GOT3 (cell line): ENCODE measurements at regions not wholly inside any gene's neighbourhood (a gene's known extent, or its start where the extent isn't known, plus 50 kb on each side); places are given as distances from the start of the nearest gene placed in this dataset.

Experiments
- DNase-seq: peaks from one replicate; lab custom pipeline; 2025; ENCODE audit warnings: mixed read lengths; lab: John Stamatoyannopoulos, UW

DNA sequence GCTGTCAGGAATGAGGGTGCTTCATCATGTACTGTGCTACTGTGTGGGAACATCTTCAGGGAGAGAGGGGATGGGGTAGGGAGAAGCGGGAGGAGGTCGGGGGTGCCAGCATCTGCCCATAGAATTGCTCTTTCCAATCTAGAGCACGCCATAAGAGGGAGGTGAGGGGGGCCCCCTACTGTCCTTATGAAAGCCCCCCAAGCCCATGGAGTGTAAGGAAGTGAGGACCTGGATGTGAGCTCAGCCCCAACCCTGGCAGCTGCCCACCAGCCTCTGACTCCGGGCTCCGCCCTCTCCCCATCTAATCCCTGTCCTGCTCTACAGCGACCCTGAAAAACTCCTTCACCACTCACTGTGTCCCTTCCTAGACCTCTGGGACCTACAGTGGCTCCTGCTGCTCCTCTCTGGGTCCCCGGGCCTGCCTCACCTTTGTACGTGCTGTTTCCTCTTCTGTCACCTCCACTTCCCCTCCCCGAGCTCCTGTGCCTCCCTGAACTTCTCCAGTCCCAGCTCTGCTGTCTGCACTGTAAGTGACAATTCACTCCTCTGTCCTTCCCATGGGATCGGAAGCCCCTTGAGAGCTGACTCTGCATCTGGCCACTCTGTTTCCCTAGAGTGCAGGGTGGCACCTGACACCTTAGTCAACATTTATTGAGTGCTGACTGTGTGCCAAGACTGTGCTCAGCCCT lies 269.4 kb downstream of the PTPRU start:
- no peak for DNase-seq

- DNase-seq = no peak
Observed at GRCh38 chr1:29504709-29505410, 268.5 kb downstream of the PTPRU start.

DNA sequence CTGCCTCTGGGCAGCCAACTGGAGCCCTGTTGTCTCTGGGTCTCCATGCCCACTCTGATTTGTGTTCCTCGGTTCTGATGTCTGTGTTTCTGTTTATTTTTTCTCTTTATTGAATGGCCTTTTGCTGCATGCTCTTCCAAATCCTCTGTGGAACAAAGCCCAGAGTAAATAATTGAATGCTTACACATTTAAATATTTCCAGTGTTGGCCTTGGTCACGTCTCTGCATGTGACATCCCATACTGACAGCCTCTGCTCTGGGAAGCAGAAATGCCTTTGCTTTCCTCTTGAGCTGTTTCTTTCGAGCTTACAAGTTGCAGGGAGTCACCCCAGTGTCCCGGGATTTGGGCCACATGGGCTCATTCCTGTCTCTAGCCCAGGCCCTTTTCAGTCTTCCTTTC lies 267.9 kb downstream of the PTPRU start:
- DNase-seq = no peak

- no peak for DNase-seq
Observed at GRCh38 chr1:29502911-29503840, 266.9 kb downstream of the PTPRU start.

DNA sequence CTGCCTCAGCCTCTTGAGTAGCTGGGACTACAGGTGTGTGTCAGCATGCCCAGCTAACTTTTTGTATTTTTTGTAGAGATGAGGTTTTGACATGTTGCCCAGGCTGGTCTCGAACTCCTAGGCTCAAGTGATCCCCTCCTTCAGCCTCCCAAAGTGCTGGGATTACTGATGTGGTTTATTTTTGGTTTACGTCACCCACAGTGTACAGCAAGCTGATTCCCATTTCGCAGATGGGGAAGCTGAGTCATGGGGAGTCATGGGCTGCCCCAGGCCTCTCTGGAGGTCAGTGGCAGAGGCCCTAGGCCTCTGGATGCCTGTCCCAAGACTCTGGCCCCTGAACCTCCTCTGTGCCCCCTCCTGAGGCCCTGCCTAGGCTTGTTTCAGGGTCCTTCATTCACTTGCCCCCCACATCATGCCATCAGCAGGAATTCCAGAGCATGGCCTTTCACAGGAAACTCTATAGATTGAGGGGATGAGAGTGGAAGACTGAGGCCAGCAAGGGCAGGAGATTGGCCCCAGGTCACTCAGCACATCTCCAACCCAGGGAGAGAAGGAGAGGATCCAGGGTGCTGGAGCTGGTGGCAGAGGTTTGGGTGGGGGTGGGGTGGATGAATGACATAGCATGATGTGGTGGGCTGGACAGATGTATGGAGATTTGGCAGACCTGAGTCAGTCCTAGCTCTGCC lies 266.0 kb downstream of the PTPRU start:
- no peak for DNase-seq

DNA sequence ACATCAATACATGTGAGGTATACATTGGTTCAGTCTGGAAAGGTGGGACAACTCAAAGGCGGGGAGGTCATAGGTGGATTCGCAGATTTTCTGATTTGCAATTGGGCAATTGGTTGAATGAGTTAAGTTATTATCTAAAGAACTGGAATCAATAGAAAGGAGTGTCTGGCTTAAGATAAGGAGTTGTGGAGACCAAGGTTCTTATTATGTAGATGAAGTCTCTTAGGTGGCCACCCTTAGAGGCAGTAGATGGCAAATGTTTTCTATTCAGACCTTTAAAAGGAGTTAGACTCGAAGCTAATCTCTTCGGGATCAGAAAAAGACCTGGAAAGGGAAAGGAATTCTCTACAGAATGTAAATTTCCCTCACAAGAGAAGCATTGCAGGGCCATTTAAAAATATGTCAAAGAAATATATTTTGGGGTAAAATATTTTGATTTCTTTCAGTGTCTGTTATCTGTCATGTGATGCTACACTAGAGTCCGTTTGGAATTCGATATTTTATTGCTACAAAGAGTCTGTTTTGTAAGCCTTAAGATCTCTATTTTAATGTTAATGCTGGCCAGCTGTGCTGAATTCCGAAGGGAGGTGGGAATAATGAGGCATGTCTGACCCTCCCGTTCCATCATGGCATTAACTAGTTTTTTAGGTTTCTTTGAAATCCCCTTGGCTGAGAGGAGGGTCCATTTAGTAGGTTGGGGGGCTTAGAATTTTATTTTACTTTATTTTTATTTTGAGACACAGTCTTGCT lies 265.1 kb downstream of the PTPRU start:
- no peak for DNase-seq

- no peak for DNase-seq
Observed at GRCh38 chr1:29500651-29501050, 264.3 kb downstream of the PTPRU start.

- no peak for DNase-seq
Observed at GRCh38 chr1:29500041-29500440, 263.7 kb downstream of the PTPRU start.

- no peak for DNase-seq
Observed at GRCh38 chr1:29499104-29499650, 262.9 kb downstream of the PTPRU start.

DNA sequence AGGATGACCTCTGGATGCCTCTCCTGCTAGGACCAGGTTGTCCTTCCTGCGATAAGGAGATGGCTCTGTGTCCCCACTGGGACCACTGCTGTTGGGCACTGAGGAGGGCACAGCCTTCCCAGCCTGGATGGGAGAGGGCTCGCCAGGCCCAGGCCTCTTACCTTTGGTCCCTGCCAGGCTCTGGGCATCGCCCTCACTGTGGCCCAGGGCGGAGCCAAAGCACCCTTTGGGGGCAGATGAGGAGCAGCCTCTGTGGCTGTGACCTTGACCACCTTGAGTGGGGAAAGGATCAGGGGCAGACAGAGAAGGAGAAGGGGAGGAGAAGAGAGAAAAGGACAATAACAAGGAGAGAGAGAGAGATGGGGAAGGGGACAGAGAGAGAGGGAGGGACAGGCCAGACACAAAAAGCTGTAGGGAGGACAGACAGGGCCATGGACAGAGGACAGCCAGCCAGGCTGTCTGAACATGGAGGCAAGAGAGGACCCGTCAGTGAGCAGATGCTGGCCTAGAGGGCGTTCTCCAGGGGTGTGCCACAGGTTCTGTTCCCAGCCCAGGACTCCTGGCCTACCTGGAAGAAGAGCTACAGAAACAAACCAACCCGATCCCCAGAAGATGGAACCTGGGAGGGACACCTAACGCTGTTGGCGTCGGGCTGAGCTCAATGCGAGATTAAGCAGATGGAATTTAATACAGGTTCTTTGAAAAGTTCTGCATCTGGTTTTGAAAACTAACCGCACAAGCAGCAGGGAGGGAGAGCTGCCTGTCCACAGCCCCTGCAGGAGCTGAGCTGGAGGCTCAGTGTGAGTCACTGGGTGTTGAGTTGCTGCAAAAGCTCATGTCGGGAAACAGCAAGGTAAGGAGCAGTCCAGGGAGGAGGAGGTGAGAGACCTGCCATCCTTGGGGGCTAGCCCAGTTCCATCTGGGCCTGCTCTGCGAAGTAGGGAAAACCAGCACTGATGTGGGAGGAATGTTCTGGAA lies 262.1 kb downstream of the PTPRU start:
- no peak for DNase-seq

DNA sequence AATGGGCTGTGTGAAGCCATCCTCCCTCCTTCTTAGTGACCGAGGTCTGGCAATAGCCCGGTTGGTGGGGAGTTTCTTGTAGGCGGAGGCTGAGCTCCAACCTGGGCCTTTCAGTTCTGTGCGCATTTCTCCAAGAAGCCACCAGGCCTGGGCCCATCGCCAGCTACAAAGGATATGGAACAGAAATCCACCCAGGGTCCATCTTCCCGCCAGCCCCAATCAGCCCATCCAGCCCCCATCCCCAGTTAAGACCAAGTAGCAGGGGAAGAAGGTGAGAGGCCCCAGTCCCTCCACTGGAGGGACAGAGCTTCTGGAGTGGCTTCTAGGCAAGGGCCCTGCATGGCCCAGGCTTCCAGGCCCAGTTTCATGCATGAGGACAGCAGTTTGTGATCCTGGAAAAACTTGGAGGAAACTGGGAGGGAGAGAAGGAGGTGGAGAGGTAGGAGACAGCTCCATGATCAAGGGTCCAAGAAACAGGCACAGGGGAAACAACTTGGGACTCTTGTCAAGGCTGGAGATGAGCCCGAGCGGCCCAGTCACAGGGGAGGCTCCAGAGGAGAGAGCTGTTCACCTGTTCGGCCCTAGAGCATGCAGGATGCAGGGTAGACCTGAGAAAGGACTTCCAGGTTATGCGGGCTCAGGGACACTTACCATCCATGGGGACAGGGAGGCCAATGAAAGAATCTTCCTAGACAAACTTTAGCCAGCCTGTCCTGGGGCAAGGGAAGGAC lies 261.2 kb downstream of the PTPRU start:
- DNase-seq = no peak

- DNase-seq = no peak
Observed at GRCh38 chr1:29496701-29497100, 260.4 kb downstream of the PTPRU start.

GRCh38 chr1:29490204-29490934 lies 254.0 kb downstream of the PTPRU start:
- DNase-seq = no peak

DNA sequence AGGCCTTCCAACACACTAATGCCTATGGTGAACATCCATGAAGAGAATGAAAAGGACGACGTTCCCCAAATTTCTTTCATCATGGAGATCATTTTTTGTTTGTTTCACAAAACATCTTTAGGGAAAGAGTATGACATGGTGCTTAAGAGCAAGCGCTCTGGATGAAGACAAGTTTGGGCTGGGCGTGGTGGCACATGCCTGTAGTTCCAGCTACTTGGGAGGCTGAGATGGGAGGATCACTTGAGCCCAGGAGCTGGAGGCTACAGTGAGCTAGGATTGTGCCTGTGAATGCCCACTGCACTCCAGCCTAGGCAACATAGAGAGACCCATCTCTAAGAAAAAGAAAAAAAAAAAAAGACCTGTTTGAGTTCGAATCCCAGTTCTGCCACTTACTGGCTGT lies 253.1 kb downstream of the PTPRU start:
- no peak for DNase-seq

DNA sequence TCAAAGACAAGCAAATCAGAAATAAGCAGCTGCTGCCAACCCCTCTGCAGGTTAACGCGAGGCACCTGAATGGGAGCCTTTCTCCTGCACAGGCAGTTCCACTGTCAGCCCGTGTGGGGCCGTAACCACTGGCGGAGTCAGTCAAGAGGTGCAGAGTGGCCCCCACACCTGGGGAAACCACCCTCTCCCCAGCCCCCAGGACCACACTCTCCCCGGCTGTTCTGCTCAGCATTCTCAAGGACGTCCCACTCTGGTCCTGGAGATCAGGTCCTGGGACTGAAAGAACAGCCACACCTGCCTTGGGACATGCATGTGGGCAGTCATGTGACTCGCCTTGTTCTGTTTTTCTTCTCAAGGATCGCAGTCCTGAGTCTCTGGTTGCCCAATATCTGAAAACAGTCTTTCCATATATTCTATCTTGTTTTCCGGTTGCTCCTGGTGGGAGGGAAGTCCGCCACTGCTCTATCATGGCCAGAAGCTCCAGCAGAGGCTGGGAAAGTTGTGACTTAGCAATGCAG lies 252.5 kb downstream of the PTPRU start:
- no peak for DNase-seq

DNA sequence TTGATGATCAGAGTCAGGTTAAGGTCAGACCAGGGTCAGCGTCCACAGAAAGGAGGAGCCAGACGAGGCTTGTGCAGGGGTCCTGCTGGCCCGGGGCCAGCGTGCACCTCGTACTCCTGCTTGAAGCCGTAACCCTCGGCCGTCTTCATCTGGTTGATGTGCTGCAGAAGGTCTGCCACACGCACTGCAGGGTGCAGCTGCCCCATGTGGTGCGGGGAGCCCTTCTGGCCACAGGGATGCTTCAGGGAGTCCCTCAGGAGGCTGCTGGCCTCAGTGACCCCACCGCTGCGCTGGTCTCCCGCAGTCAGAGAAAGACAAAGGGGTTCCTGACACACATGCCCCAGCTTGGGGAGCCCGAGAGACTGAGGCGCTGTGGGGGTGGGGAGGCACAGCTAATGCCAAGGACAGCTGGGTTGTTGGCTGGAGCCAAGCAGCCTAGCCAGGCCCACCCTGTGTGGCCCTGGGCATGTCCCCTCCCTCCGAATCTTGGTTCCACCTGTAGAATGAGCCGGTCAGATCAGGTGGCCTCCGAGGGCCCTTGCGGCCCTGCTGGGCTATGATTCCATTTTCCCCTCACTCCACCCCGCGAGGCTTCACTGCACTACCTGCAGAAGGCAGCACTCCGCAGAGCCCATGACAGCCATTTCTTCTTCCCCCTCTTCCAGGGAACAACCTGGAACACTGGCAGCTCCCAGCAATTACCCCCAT lies 251.9 kb downstream of the PTPRU start:
- DNase-seq = no peak

- DNase-seq = no peak
Observed at GRCh38 chr1:29487291-29487690, 251.0 kb downstream of the PTPRU start.
